ENCODE measurements at regions not wholly inside any gene's neighbourhood (a gene's known extent, or its start where the extent isn't known, plus 50 kb on each side); places are given as distances from the start of the nearest gene placed in this dataset.
"Not testable (repeated sequence)": the region's sequence is repeated elsewhere in the genome, so short reads cannot be mapped to it uniquely, and the experiment has no call there.

DNA sequence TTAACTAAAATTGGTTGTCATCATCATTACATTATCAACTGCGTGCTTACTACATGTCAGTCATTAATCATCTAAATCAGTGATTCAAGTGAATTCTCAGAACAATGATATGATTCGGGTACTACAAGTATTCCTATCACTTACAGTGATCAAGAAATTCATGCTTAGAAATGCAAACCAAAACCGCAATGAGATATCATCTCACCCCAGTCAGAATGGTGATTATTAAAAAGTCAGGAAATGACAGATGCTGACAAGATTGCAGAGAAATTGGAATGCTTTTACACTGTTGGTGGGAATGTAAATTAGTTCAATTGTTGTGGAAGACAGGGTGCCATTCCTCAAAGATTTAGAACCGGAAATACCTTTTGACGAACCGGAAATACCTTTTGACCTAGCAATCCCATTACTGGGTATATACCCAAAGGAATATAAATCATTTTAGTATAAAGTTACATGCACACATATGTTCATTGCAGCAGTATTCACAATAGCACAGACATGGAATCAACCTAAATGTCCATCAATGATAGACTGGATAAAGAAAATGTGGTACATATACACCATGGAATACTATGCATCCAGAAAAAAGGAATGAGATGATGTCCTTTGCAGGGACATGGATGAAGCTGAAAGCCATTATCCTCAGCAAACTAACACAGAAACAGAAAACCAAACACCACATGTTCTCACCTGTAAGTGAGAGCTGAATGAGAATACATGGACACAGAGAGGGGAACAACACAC is 124.4 kb downstream of the KCNJ2 start:
- CTCF ChIA-PET = interaction anchor here (1.0 kb wide), 1 partner anchor 14 kb away, joined by 4 read pairs; no protein-coding TSS in a partner anchor
- peak; percentile 37 for FAIRE-seq
- DNase-seq (ENCODE audit: low read depth, low spot score) = peak; percentile 60

GRCh38 chr17:70295329-70295728 is 126.0 kb downstream of the KCNJ2 start:
- no peak overlapping the region for H3K4me2 ChIP-seq (ENCODE audit: insufficient read depth, low read length)
- no peak overlapping the region for H3K27ac ChIP-seq (ENCODE audit: insufficient read depth, low read depth, low read length)
- H3K79me2 ChIP-seq (ENCODE audit: control insufficient read depth, insufficient read depth, low read length) = no peaks in the 10 kb centered on the region
- no peak overlapping the region for H3K9ac ChIP-seq (replicated peaks; ENCODE audit: extremely low read depth, insufficient read depth, low read length)
- no peaks in the 10 kb centered on the region for H3K9me3 ChIP-seq (replicated peaks; ENCODE audit: control insufficient read depth, insufficient read depth, low read length)
- dilution Hi-C loops (cut with MboI; ENCODE audit: extremely low pct_ligation_motif_present, low sequenced_read_pairs) (no loop called here), intact Hi-C loops (cut with micrococcal nuclease) (loop anchor here (10.0 kb wide), 1 partner anchor 731 kb away; no protein-coding TSS in a partner anchor)
- CTCF ChIA-PET = no interaction called here
- BruUV-seq (replicated peaks) = no TSS peak
- H3K4me1 ChIP-seq (ENCODE audit: control insufficient read depth, extremely low read depth, insufficient read depth, low read length) = peaks cover 7% of the 10 kb centered on the region
- H2AFZ ChIP-seq (ENCODE audit: low read depth, low read length) = no peak overlapping the region
- FAIRE-seq = no peak
- DNase-seq (ENCODE audit: low read depth, low spot score) = no peak
- H4K20me1 ChIP-seq (replicated peaks; ENCODE audit: control insufficient read depth, extremely low read depth, insufficient read depth, low read length) = no peaks in the 10 kb centered on the region
- POLR2A ChIA-PET = interaction anchor here (0.6 kb wide), 1 partner anchor 15 kb away, joined by 4 read pairs; no protein-coding TSS in a partner anchor
- no peaks in the 10 kb centered on the region for H3K27me3 ChIP-seq (ENCODE audit: control insufficient read depth in 2 of 2, insufficient read depth in 2 of 2, low read length in 2 of 2)
- TF ChIP-seq POLR2A (IDR thresholded peaks at IDR 0.05; ENCODE audit: low read depth, low read length) = no peak
- no peak for TF ChIP-seq POLR2AphosphoS5 (IDR thresholded peaks at IDR 0.05; ENCODE audit: insufficient read depth, low read depth, low read length)
- no peak for TF ChIP-seq MAX (IDR thresholded peaks at IDR 0.05; ENCODE audit: insufficient read depth, insufficient read length)
- no peak for TF ChIP-seq EZH2 (IDR thresholded peaks at IDR 0.05; ENCODE audit: borderline replicate concordance, low read depth, low read length, severe bottlenecking)
- no peak for TF ChIP-seq JUN (IDR thresholded peaks at IDR 0.05; ENCODE audit: borderline replicate concordance, insufficient read depth, insufficient read length, low read depth)
- H3K9me1 ChIP-seq (replicated peaks; ENCODE audit: control insufficient read depth, extremely low read depth, insufficient read depth, low read length) = no peaks in the 10 kb centered on the region
- no peaks in the 10 kb centered on the region for H3K36me3 ChIP-seq (ENCODE audit: control insufficient read depth in 2 of 2, extremely low read depth in 1 of 2, insufficient read depth in 2 of 2, low read length in 2 of 2)
- no peak overlapping the region for H3K4me3 ChIP-seq (replicated peaks in 1 of 3; ENCODE audit: insufficient read depth in 1 of 3, low read depth in 1 of 3, low read length in 3 of 3)

More for the DNA sequence above, 124.4 kb downstream of the KCNJ2 start:
- H4K20me1 ChIP-seq (replicated peaks; ENCODE audit: control insufficient read depth, extremely low read depth, insufficient read depth, low read length); H3K79me2 ChIP-seq (ENCODE audit: control insufficient read depth, insufficient read depth, low read length); H3K9me1 ChIP-seq (replicated peaks; ENCODE audit: control insufficient read depth, extremely low read depth, insufficient read depth, low read length); BruUV-seq (replicated peaks); H3K9ac ChIP-seq (replicated peaks; ENCODE audit: extremely low read depth, insufficient read depth, low read length); H3K4me3 ChIP-seq (replicated peaks in 1 of 3; ENCODE audit: insufficient read depth in 1 of 3, low read depth in 1 of 3, low read length in 3 of 3); dilution Hi-C loops (cut with MboI; ENCODE audit: extremely low pct_ligation_motif_present, low sequenced_read_pairs); H3K9me3 ChIP-seq (replicated peaks; ENCODE audit: control insufficient read depth, insufficient read depth, low read length); H2AFZ ChIP-seq (ENCODE audit: low read depth, low read length); H3K27me3 ChIP-seq (ENCODE audit: control insufficient read depth in 2 of 2, insufficient read depth in 2 of 2, low read length in 2 of 2); H3K4me1 ChIP-seq (ENCODE audit: control insufficient read depth, extremely low read depth, insufficient read depth, low read length); POLR2A ChIA-PET; H3K4me2 ChIP-seq (ENCODE audit: insufficient read depth, low read length); H3K36me3 ChIP-seq (ENCODE audit: control insufficient read depth in 2 of 2, extremely low read depth in 1 of 2, insufficient read depth in 2 of 2, low read length in 2 of 2): not testable (repeated sequence)
- H3K27ac ChIP-seq (ENCODE audit: insufficient read depth, low read depth, low read length) = peak overlapping the region; percentile 44
- intact Hi-C loops (cut with micrococcal nuclease) = loop anchor here (5.0 to 10.0 kb wide), 2 partner anchors 121 to 729 kb away; no protein-coding TSS in a partner anchor
- TF ChIP-seq POLR2AphosphoS5 (IDR thresholded peaks at IDR 0.05; ENCODE audit: insufficient read depth, low read depth, low read length) (peak; percentile 45), GATA2 (IDR thresholded peaks at IDR 0.05; ENCODE audit: insufficient read depth, insufficient read length, low read depth, low read length) (peak; percentile 98), FOS (IDR thresholded peaks at IDR 0.05; ENCODE audit: borderline replicate concordance, insufficient read depth, low read length) (peak; percentile 59), JUN (IDR thresholded peaks at IDR 0.05; ENCODE audit: borderline replicate concordance, insufficient read depth, insufficient read length, low read depth) (peak; percentile 64)

Data from endothelial cell of umbilical vein (primary cell).